Mesothelial cell of epicardium (in vitro differentiated cells): ENCODE measurements at regions not wholly inside any gene's neighbourhood (a gene's known extent, or its start where the extent isn't known, plus 50 kb on each side); places are given as distances from the start of the nearest gene placed in this dataset.

ENCODE experiments used
- DNase-seq, 2 experiments: peaks; one replicate each; pipeline ENCODE4 v3.0.0; 2021; ENCODE audit warnings: low spot score in 2 of 2; ENCODE audit not compliant: unreplicated experiment in 2 of 2
- H3K27ac Mint-ChIP-seq: 2 replicates; pipeline ENCODE4 v1.8.0; 2021; ENCODE audit warnings: mixed read lengths
- H3K27me3 Mint-ChIP-seq: 2 replicates; pipeline ENCODE4 v1.8.0; 2021; ENCODE audit warnings: low read depth, mixed read lengths
- H3K36me3 Mint-ChIP-seq: 2 replicates; pipeline ENCODE4 v1.8.0; 2021; ENCODE audit warnings: mixed read lengths
- H3K4me1 Mint-ChIP-seq: 2 replicates; pipeline ENCODE4 v1.8.0; 2021; ENCODE audit warnings: mixed read lengths
- H3K4me3 Mint-ChIP-seq: 2 replicates; pipeline ENCODE4 v1.8.0; 2021; ENCODE audit warnings: mild to moderate bottlenecking, moderate library complexity, mixed read lengths
- H3K9me3 Mint-ChIP-seq: 2 replicates; pipeline ENCODE4 v1.8.0; 2021; ENCODE audit warnings: mixed read lengths
- TF ChIP-seq, protein P1 (sequence below): fragments of 200-600 bp; sonication (generic); IDR thresholded peaks from one replicate; pipeline ENCODE4 v1.5.0; 2021; ENCODE audit warnings: antibody characterized with exemption; ENCODE audit not compliant: unreplicated experiment

DNA sequence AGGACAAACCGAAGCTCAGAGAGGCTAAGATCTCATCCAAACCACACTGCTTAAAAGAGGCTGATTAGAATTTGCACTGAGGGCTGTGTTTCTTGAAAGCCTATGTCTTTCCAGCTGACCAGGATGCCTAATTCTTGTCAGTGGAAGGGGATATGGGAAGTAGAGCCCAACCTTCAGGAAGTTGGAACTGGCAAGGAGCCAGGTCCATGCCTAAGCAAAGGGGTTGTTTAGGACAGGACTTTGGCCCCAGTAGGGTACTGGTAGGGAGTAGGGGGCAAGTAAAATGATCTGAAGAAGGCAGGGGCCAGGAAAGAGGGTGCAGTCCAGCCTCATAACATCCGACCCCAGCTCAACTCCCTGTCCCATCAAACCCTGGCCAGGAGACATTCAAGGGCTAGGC lies 130.9 kb downstream of the GAS1 start:
- Mint-ChIP-seq H3K36me3 (no peaks in the 10 kb centered on the region), H3K4me1 (peaks cover 7% of the 10 kb centered on the region), H3K27ac (no peak overlapping the region), H3K27me3 (no peaks in the 10 kb centered on the region), H3K9me3 (peaks cover 4% of the 10 kb centered on the region), H3K4me3 (no peak overlapping the region)
- TF ChIP-seq, protein P1, sequence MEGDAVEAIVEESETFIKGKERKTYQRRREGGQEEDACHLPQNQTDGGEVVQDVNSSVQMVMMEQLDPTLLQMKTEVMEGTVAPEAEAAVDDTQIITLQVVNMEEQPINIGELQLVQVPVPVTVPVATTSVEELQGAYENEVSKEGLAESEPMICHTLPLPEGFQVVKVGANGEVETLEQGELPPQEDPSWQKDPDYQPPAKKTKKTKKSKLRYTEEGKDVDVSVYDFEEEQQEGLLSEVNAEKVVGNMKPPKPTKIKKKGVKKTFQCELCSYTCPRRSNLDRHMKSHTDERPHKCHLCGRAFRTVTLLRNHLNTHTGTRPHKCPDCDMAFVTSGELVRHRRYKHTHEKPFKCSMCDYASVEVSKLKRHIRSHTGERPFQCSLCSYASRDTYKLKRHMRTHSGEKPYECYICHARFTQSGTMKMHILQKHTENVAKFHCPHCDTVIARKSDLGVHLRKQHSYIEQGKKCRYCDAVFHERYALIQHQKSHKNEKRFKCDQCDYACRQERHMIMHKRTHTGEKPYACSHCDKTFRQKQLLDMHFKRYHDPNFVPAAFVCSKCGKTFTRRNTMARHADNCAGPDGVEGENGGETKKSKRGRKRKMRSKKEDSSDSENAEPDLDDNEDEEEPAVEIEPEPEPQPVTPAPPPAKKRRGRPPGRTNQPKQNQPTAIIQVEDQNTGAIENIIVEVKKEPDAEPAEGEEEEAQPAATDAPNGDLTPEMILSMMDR: no peak
- no peak for DNase-seq

DNA sequence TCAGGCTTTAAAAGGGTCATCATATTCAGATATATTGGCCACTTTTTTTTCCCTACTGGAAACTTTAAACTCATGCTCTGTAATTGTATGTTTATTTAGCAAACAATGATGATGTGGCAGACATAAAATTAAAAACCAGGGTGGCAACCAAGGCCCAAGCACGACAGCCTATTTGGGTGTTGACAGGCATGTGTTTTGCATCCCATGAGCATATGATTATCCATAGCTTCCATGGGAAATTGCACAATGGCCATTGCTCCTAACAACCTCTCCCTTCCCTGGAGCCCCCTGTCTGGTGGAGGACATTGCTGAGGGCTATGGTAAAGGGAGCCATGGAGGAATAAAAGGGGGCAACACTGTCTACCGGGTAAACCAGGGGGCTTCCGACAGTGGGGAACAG lies 134.7 kb downstream of the GAS1 start:
- TF ChIP-seq, protein P1: no peak
- peaks cover 4% of the 10 kb centered on the region for H3K9me3 Mint-ChIP-seq
- no peak overlapping the region for H3K4me3 Mint-ChIP-seq
- no peak overlapping the region for H3K27ac Mint-ChIP-seq
- H3K4me1 Mint-ChIP-seq: no peaks in the 10 kb centered on the region
- no peak for DNase-seq
- H3K36me3 Mint-ChIP-seq: no peaks in the 10 kb centered on the region
- no peaks in the 10 kb centered on the region for H3K27me3 Mint-ChIP-seq

DNA sequence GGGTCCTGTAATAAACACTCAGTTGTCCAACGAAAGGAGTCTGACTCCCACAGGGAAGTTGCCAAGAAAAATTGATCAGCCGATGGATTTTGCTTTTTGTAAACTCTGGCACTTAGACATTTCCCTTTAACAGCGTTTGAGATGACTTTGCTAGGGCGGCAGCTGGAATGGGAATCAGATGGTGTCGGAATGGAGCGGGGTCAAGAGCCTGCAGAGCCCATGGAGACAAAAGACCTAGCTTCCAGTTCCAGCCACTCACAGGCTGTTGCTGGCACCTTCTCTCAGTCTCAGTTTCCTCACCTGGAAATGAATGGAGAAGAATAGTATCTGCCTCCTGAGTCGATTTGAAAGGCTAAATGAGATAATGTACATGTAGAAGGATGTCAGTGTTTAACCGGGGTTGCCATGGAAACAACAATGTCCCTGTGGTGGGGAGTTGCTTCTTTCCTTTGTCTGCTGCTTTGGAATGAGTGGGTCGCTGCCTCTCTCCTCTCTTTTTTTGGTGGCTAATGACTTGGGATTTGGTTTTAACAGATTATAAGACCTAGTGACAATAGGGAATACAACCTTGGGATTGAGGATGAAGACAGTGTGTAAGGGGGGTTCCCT lies 137.4 kb downstream of the GAS1 start:
- H3K4me1 Mint-ChIP-seq: no peaks in the 10 kb centered on the region
- TF ChIP-seq, protein P1: no peak
- no peaks in the 10 kb centered on the region for H3K9me3 Mint-ChIP-seq
- no peak overlapping the region for H3K4me3 Mint-ChIP-seq
- no peak for DNase-seq
- no peaks in the 10 kb centered on the region for H3K27me3 Mint-ChIP-seq
- H3K27ac Mint-ChIP-seq: no peak overlapping the region
- H3K36me3 Mint-ChIP-seq: no peaks in the 10 kb centered on the region

DNA sequence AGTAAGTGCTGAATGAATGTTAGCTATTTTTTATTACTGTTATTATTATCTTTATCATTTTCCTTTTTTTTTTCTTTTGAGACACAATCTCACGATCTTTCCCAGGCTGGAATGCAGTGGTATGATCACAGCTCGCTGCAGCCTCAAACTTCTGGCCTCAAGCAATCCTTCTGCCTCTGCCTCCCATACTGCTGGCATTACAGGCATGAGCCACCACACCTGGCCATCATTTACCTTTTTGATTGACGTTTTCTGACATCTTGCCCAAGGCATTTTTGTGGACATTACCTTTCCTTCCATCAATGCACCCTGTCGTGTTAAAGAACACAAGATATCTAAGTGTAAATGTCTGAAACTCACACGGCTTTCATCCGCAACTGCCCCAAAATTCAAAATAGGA lies 138.2 kb downstream of the GAS1 start:
- Mint-ChIP-seq H3K36me3 (no peaks in the 10 kb centered on the region), H3K27ac (no peak overlapping the region), H3K4me1 (no peaks in the 10 kb centered on the region), H3K27me3 (no peaks in the 10 kb centered on the region), H3K4me3 (no peak overlapping the region), H3K9me3 (no peaks in the 10 kb centered on the region)
- no peak for DNase-seq
- TF ChIP-seq, protein P1: no peak

DNA sequence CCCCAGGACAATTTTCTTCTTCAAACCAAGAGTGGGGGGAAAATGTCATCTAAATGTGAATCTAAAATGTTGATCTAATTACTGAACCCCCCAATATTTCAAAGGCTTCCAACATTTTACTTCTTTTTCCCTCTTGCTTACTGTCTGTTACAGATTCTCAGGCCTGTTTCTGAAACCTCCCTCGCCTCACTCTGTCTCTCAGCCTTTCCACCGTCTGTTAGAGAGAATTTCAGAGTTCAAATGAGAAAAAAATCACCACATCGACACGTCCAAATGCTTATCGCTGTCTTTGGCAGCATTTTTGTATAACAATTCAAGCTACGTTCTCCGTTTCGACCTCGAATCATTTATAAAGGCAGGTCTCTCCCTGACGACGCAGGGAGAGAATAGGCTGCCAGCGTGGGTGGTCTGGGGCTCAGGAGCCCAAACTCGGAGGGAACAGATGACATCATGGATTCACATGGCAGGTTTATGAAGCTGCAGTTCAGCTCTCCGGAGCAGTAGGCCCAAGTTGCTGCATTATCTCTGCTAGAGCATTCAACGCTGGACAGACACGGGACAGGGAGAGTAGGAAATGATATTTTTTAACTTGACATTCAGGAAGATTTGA lies 139.8 kb downstream of the GAS1 start:
- Mint-ChIP-seq H3K27ac (no peak overlapping the region), H3K36me3 (no peaks in the 10 kb centered on the region), H3K27me3 (no peaks in the 10 kb centered on the region), H3K4me1 (no peaks in the 10 kb centered on the region), H3K4me3 (no peak overlapping the region), H3K9me3 (peaks cover 6% of the 10 kb centered on the region)
- TF ChIP-seq, protein P1: no peak
- peak; percentile 31 to 56 for DNase-seq
